ENCODE measurements at regions not wholly inside any gene's neighbourhood (a gene's known extent, or its start where the extent isn't known, plus 50 kb on each side); places are given as distances from the start of the nearest gene placed in this dataset.

GRCh38 chr6:122107256-122107852 lies 292.1 kb upstream of the HSF2 start:
- TF ChIP-seq MYC (IDR thresholded peaks at IDR 0.05; ENCODE audit: borderline replicate concordance, low read length) (no peak), CHD2 (IDR thresholded peaks at IDR 0.05; ENCODE audit: low read length, partially characterized antibody) (no peak), POLR2A (IDR thresholded peaks at IDR 0.05; ENCODE audit: low read length) (no peak), EHMT2 (IDR thresholded peaks at IDR 0.05; ENCODE audit: low read depth) (no peak), E2F6 (IDR thresholded peaks at IDR 0.05; ENCODE audit: borderline replicate concordance, low read depth) (no peak), POLR2AphosphoS2 (conservative IDR thresholded peaks at IDR 0.05; ENCODE audit: low read length) (no peak), MAFK (IDR thresholded peaks at IDR 0.05; ENCODE audit: partially characterized antibody) (no peak), RCOR1 (IDR thresholded peaks at IDR 0.05; ENCODE audit: low read depth, low read length) (no peak), RFX5 (IDR thresholded peaks at IDR 0.05) (no peak)
- TF ChIP-seq, protein P1, sequence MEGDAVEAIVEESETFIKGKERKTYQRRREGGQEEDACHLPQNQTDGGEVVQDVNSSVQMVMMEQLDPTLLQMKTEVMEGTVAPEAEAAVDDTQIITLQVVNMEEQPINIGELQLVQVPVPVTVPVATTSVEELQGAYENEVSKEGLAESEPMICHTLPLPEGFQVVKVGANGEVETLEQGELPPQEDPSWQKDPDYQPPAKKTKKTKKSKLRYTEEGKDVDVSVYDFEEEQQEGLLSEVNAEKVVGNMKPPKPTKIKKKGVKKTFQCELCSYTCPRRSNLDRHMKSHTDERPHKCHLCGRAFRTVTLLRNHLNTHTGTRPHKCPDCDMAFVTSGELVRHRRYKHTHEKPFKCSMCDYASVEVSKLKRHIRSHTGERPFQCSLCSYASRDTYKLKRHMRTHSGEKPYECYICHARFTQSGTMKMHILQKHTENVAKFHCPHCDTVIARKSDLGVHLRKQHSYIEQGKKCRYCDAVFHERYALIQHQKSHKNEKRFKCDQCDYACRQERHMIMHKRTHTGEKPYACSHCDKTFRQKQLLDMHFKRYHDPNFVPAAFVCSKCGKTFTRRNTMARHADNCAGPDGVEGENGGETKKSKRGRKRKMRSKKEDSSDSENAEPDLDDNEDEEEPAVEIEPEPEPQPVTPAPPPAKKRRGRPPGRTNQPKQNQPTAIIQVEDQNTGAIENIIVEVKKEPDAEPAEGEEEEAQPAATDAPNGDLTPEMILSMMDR (IDR thresholded peaks at IDR 0.05), result no peak
- TF ChIP-seq, protein P2, sequence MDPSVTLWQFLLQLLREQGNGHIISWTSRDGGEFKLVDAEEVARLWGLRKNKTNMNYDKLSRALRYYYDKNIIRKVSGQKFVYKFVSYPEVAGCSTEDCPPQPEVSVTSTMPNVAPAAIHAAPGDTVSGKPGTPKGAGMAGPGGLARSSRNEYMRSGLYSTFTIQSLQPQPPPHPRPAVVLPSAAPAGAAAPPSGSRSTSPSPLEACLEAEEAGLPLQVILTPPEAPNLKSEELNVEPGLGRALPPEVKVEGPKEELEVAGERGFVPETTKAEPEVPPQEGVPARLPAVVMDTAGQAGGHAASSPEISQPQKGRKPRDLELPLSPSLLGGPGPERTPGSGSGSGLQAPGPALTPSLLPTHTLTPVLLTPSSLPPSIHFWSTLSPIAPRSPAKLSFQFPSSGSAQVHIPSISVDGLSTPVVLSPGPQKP (IDR thresholded peaks at IDR 0.05; ENCODE audit: low read depth, low read length), result no peak
- TF ChIP-seq, protein P3, sequence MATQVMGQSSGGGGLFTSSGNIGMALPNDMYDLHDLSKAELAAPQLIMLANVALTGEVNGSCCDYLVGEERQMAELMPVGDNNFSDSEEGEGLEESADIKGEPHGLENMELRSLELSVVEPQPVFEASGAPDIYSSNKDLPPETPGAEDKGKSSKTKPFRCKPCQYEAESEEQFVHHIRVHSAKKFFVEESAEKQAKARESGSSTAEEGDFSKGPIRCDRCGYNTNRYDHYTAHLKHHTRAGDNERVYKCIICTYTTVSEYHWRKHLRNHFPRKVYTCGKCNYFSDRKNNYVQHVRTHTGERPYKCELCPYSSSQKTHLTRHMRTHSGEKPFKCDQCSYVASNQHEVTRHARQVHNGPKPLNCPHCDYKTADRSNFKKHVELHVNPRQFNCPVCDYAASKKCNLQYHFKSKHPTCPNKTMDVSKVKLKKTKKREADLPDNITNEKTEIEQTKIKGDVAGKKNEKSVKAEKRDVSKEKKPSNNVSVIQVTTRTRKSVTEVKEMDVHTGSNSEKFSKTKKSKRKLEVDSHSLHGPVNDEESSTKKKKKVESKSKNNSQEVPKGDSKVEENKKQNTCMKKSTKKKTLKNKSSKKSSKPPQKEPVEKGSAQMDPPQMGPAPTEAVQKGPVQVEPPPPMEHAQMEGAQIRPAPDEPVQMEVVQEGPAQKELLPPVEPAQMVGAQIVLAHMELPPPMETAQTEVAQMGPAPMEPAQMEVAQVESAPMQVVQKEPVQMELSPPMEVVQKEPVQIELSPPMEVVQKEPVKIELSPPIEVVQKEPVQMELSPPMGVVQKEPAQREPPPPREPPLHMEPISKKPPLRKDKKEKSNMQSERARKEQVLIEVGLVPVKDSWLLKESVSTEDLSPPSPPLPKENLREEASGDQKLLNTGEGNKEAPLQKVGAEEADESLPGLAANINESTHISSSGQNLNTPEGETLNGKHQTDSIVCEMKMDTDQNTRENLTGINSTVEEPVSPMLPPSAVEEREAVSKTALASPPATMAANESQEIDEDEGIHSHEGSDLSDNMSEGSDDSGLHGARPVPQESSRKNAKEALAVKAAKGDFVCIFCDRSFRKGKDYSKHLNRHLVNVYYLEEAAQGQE (IDR thresholded peaks at IDR 0.05), result no peak

All from A549 (cell line).